CD4-positive, alpha-beta T cell treated with Interferon gamma for 1 hour (primary cell): ENCODE measurements at regions not wholly inside any gene's neighbourhood (a gene's known extent, or its start where the extent isn't known, plus 50 kb on each side); places are given as distances from the start of the nearest gene placed in this dataset.

ENCODE experiments used
- DNase-seq: peaks from one replicate; pipeline ENCODE4 v3.0.0-alpha.2; 2020

DNA sequence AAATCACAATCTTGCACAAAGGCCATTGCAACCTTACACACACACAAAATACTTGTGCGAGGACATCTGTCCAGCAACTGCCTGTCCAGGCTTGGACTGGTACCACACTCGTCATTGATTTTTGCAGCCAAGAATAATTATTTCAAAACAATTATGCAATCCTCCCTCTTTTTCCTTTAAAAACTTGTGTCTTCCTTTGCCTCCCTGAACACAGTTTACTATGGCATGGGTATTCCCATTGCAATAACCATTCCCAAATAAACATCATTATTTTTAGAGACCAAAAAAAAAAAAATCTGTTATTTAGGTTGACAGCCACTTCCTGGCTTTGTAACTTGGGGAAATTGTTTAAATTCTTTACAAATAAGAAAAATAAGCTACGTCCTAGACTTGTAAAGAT, 54.0 kb downstream of the C11orf91 start:
- DNase-seq: no peak

GRCh38 chr11:33646168-33646567, 54.5 kb downstream of the C11orf91 start:
- DNase-seq: no peak

DNA sequence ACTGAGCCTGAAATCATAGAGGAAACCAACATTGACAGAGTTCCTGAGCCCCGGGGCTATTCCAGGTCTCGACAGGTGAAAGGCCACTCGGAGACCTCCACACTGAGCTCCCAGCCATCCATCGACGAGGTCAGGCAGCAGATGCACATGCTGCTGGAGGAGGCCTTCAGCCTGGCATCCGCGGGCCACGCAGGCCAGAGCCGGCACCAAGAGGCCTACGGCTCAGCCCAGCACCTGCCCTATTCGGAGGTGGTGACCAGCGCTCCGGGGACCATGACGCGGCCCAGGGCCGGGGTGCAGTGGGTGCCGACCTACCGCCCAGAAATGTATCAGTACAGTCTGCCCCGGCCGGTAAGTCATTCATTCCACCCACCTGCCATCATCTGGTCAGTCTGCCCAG, 54.9 kb downstream of the C11orf91 start:
- no peak for DNase-seq

GRCh38 chr11:33643167-33643824, 57.3 kb downstream of the C11orf91 start:
- no peak for DNase-seq

DNA sequence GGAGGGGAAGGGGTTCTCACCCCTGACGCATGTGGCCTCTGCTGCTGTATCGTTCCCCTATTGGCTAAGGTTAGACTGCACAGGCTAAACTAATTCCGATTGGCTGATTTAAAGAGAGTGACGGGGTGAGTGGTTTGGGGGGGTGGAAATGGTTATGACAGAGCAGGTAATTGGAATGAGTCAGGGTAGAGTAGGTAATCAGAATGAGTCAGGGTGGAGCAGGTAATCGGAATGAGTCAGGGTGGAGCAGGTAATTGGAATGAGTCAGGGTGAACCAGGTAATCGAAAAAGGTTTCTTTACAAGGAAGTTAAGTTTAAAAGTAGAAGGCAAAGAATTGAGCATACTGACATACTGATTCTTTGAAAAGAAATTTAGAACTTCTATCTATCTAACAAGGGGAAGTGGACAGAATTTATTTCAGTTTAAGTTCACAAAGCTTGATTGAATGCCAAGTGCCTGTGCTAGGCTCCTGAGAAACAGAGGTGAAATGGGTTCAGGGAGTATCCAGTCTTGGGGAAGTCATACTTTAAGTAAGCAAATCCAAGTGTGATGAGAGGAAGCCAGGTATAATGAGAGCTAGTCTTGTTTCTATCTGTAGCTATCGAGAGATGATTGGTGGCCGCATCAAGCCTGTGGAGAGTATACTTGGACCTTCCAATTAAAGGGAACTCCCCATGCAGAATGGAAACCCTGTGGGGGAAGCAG, 58.0 kb downstream of the C11orf91 start:
- DNase-seq: no peak

DNA sequence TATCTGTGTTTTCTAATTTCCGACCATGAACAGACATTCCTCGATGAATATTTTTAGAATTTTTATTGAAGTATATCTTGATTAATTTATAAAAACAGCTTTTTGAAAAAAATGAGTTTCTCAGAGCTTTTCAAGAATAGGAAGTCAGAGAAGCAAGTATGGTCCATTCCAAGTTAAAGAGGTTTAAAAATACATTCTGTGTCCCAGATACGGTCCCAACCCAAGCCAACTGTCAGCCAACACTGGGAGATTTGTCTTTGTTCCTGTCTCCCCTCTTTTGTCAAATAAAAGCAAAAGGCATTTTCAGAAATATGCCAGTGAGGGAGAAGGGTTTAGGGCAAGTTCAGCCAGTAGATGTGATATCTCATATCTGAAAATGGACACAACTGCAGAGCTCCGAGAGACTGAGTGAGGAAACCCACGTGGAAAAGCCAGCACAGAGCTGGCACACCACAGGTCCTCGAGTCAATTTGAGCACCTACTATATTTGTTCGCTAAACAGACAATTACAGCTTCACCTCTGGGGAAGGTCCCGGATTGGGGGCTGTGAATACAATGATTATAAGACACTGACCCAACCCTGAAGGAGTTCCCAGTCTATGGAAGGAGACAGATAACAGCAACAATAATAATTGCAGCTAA, 59.8 kb downstream of the C11orf91 start:
- no peak for DNase-seq

- DNase-seq: no peak
These were observed 62.0 kb downstream of the C11orf91 start for GRCh38 chr11:33638608-33639007.

DNA sequence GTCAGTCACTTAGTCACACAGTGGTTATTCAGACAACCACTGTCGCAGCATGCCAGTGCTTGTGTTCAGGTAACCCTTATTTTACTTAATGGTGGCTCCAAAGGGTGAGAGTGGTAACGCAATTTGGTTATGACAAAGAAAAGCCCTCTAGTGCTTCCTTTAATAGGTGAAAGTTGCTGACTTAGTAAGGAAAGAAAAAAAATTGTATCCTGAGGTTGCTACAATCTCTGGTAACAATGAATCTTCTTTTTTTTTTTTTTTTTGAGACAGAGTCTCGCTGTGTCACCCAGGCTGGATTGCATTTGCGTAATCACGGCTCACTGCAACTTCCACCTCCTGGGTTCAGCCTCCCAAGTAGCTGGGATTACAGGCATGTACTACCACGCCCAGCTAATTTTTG, 64.5 kb downstream of the C11orf91 start:
- DNase-seq: peak; percentile 18

DNA sequence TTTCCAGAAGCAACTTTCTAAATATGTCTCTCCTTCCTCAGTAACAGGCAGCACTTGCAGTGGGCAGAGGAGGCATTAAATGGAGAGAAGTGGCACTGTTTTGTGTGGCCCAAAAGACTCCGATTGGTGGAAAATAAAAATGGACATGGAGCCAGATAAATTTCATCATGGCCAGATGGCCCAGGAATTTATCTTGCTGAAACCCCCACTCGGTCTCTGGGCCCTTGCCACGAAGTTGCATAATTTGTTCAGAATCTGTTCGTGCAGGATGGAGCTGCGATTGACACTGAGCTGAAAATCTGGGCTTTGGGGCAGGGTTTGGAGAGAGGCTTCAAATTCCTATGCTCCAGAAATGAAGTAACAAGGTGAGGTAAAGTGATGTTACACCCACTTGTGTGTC, 65.5 kb downstream of the C11orf91 start:
- DNase-seq: no peak

GRCh38 chr11:33634291-33634834, 66.3 kb downstream of the C11orf91 start:
- DNase-seq: no peak

- DNase-seq: no peak
These were observed 67.2 kb downstream of the C11orf91 start for GRCh38 chr11:33633251-33634003.

GRCh38 chr11:33631749-33632091, 68.9 kb downstream of the C11orf91 start:
- no peak for DNase-seq

DNA sequence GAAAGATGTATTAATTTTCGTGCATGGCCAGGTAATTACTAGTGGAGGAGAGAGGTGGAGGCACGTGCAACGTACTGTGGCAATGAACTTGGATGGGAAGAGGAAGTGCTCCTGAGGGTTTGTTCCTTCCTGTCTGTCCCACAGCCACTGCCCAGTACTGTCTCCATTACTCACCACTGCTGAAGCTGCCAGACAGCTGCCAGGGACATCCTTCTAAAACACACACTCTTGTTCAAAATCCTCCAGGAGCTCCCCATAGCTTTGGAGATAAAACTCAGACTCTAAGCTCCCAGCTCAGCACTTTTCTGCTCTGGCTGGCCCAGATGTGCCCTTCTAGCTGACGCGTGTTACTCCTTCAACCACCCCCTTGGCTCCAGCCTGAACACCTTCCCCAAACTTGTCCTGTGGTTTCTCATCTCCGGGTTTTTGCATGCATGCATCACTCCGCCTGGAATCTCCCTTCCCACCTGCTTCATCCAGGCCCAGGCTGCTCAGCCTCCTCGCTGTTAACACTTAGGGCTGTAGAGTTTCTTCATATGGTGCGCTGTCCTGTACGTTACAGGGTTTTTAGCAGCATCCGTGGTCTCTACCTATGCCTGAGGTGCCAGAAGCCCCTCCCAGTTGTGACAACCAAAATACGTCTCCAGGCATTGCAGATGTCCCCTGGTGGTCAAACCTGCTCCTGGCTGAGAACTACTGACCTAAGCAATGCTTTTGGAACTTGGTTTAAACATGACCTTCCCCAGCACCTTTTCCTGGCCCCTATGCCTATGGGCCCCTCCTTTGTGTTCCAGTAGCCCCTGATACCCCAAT, 69.5 kb downstream of the C11orf91 start:
- DNase-seq: no peak

- no peak for DNase-seq
These were observed 76.5 kb downstream of the C11orf91 start for GRCh38 chr11:33624083-33624482.

DNA sequence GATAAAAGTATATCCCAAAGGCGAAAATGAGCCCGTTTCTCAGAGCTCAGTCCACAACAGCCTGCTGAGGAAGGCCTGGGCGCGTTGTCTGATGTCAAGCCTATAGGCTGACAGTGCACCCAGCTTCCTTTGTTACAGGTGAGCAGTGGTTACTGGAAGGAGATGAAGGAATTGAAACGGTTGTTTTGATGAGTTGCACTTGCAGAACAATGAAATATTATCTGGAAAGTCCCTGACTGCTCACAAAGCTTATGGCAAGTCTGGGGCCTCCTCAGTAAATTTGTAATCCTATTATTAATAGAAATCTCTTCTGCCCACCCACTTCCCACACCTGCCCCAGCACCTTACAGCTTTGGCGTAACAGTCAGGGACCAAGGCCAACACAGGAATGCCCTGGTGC, 77.8 kb downstream of the C11orf91 start:
- DNase-seq: no peak

GRCh38 chr11:33622186-33622585, 78.4 kb downstream of the C11orf91 start:
- DNase-seq: no peak

DNA sequence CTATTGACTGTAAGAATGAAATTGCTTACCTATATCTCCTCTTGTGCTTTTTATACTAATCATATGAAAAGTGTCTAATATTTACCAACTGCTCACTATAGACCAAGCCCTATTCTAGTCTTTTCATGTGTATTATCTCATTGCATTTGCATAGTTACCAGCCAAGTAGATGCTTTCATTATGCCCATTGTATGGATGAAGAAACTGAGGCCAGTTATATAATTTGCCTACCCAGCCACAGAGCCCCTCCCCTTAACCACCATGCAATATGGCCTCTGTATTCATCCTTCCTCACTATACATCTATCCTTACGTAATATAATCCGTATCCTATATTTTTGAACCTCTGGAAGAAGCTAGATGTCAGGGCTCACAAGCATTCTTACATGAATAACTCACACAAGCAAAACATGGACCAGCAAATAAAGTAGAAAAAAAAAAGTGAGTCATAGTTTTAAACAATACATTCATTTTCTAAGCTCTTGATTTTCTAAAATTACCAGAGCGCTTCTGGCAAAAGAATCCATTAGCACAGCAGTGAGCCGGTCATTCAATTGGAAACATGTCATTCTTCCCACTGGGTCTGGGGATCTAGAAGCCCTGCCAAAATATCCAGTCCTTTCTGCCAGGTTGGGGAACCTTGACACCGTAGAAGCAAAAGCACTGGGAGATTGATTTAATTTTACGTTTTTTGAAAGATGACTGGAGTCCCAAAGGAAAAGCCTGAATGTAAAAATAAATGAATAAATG, 80.0 kb downstream of the C11orf91 start:
- DNase-seq: no peak

- no peak for DNase-seq
These were observed 81.7 kb downstream of the C11orf91 start for GRCh38 chr11:33618956-33619355.

DNA sequence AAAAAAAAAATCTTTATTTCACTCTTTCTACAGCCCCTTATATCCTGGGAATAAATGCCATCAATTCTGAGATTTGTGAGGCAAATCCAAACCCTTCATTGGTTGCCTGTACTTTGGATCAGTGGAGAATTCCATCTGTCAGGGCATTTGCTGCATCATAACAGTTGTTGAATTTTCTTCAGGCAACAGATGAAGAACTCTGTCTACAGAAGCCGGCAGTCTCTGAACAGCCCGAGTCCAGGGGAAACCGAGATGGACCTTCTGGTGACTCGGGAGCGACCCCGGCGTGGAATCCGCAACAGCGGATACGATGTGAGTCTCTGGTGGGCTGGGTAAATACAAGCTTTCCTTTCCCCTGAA, 82.3 kb downstream of the C11orf91 start:
- DNase-seq: no peak

DNA sequence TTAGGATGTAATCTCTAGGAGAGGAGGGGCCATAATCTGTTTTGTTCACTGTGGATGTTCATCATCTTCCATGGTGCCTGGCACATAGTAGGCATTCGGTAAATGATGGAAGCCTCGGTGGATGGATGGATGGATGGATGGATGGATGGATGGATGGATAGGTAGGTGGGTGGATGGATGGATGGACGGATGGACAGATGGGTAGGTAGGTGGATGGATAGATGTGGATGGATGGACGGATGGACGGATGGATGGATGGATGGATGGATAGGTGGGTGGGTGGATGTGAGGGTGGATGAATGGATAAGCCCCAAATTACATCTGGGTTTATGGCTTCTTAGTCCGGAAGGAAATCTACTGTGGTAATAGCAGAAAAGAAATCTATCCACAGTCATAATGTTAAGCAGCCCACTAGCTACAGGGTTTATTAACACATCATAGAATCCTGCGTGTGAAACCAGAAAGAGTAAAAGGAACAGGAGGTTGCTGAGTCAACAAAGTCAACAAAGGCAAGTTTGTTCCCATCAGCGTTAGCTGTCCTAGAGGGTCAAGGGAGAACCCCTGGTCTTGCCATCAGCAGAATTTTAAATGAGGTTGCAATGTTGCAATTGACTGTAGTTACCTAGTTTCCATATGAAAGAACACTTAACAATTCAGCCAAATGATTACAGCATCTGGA, 82.8 kb downstream of the C11orf91 start:
- no peak for DNase-seq

DNA sequence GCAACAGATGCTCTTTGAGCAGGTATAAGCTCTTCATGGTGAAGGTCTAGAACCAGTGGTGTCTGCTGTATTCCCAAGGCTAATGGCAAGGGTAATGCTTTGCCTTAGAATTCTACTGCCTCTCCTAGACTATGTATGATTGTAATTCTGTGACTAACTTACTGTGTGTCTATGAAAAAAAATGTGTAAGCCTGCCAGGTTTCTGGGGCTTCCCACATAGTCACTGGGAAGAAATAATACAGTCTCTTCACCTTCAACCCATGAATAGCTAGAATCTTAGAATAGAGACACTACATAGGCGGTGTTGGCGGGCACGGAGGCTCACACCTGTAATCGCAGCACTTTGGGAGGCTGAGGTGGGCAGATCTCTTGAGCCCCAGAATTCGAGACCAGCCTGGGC, 84.1 kb downstream of the C11orf91 start:
- no peak for DNase-seq
